ENCODE measurements at regions not wholly inside any gene's neighbourhood (a gene's known extent, or its start where the extent isn't known, plus 50 kb on each side); places are given as distances from the start of the nearest gene placed in this dataset.
"Not testable (repeated sequence)": the region's sequence is repeated elsewhere in the genome, so short reads cannot be mapped to it uniquely, and the experiment has no call there.

- TF ChIP-seq, protein P1, sequence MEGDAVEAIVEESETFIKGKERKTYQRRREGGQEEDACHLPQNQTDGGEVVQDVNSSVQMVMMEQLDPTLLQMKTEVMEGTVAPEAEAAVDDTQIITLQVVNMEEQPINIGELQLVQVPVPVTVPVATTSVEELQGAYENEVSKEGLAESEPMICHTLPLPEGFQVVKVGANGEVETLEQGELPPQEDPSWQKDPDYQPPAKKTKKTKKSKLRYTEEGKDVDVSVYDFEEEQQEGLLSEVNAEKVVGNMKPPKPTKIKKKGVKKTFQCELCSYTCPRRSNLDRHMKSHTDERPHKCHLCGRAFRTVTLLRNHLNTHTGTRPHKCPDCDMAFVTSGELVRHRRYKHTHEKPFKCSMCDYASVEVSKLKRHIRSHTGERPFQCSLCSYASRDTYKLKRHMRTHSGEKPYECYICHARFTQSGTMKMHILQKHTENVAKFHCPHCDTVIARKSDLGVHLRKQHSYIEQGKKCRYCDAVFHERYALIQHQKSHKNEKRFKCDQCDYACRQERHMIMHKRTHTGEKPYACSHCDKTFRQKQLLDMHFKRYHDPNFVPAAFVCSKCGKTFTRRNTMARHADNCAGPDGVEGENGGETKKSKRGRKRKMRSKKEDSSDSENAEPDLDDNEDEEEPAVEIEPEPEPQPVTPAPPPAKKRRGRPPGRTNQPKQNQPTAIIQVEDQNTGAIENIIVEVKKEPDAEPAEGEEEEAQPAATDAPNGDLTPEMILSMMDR (IDR thresholded peaks at IDR 0.05): not testable (repeated sequence)
- TF ChIP-seq EZH2 (IDR thresholded peaks at IDR 0.05; ENCODE audit: borderline replicate concordance, insufficient read depth, low read depth, low read length, poor library complexity, severe bottlenecking): not testable (repeated sequence)
These were observed 241.3 kb downstream of the DPY19L2 start for GRCh38 chr12:63427029-63427428.

All from B cell (primary cell).